DND-41 (cell line): ENCODE measurements at regions not wholly inside any gene's neighbourhood (a gene's known extent, or its start where the extent isn't known, plus 50 kb on each side); places are given as distances from the start of the nearest gene placed in this dataset.

ENCODE experiments used
- EZH2 ChIP-seq: IDR thresholded peaks from 3 replicates; pipeline ENCODE4 v1.6.1; 2012; ENCODE audit warnings: borderline replicate concordance, low read depth, mild to moderate bottlenecking, moderate library complexity, low read length, inconsistent platforms; ENCODE audit not compliant: severe bottlenecking
- TF ChIP-seq, protein P1 (sequence below): IDR thresholded peaks from 2 replicates; pipeline ENCODE4 v1.5.1; 2012; ENCODE audit warnings: borderline replicate concordance, low read length, moderate library complexity, mild to moderate bottlenecking; ENCODE audit not compliant: poor library complexity, severe bottlenecking; ENCODE audit errors: extremely low read depth

DNA sequence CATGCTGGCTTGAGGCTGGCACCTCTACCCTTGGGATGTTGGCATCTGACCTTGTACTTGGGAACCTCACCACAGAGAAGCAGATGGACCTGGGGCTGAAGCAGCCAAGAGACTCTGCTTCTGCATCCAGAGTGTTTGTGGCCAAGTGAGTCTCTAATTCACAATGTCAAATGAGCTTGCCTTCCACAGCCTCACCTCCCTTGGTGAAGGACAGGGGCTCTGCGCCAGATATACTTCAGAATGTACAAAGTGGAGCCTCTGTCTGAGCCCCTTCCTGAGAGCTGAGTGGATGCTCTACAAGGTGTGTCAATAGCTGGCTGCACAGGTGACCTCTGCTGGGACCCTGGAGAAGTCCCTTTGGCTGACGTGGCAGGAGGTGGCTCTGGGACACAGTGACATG lies 508.9 kb downstream of the CDH26 start:
- TF ChIP-seq, protein P1, sequence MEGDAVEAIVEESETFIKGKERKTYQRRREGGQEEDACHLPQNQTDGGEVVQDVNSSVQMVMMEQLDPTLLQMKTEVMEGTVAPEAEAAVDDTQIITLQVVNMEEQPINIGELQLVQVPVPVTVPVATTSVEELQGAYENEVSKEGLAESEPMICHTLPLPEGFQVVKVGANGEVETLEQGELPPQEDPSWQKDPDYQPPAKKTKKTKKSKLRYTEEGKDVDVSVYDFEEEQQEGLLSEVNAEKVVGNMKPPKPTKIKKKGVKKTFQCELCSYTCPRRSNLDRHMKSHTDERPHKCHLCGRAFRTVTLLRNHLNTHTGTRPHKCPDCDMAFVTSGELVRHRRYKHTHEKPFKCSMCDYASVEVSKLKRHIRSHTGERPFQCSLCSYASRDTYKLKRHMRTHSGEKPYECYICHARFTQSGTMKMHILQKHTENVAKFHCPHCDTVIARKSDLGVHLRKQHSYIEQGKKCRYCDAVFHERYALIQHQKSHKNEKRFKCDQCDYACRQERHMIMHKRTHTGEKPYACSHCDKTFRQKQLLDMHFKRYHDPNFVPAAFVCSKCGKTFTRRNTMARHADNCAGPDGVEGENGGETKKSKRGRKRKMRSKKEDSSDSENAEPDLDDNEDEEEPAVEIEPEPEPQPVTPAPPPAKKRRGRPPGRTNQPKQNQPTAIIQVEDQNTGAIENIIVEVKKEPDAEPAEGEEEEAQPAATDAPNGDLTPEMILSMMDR: no peak
- TF ChIP-seq EZH2: no peak
